ENCODE measurements at regions not wholly inside any gene's neighbourhood (a gene's known extent, or its start where the extent isn't known, plus 50 kb on each side); places are given as distances from the start of the nearest gene placed in this dataset.

DNA sequence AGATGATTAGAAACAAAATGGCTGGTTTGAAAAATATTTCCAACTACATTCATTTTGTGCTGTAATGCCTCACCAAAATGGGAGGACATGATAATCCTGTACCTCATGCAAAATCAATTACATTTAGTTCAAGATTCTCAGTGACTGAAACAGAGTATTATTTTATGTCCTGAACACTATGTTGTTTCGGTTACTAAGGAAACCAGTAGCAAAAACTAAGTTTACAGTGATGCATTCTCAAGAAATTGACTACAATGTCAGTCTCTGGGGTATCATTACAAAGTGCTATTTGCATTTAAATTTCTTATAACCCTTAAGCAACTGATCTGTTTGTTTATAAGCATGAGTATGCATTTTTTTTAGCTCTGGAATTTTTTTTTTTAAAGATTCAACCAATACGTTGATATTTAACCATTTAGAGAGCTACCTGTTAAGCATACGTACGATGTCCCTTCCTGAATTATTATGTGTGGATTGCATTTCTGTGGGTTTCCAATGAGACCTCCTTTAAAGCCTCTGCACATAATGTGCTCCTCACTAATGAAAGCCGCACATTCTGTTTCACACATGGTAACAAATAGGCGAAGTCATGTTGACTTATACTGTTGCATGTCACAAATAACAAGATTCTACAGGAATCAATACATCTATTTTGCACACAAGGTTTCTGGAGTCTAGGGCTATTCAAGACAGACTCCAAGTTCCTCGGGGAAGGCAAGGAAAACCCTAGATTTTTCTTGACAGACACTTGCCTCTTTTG, 1035.7 kb downstream of the ADGRL2 start:
- intact Hi-C loops (cut with DNase I): no loop called here
- ATAC-seq (ENCODE audit: poor library complexity) (no peak), DNase-seq (no peak)

DNA sequence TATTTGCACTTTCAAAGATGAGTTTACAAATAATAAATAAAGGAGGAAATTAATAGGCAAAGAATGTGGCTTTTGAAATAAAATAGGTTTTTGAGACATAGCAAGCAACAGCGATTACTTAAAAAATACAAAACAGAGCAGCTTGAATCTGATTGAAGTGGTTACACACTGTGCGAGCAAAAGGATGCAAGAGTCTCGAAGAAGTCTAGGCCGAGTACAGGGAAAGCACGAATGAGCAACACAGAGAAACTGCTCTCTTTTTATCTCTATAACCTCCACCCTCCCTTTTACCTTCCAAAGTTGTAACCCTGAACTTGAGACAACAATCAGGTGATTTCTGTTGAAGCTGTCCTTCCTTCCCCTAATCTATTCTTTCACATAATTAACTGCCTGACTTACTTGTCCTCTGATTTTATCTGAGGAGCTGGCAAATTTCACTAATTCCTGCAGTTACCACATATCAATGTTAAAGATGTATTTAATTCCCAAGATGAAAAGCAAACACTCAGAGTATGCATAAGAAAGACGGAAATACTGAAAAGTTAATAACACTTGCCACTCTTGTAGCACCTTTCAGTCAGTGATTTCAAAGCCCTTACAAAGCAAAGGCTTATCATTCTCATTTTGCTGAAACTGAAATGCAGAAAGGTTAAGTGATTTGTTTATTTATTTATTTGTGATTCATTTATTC, 1030.1 kb downstream of the ADGRL2 start:
- ATAC-seq (ENCODE audit: poor library complexity) (no peak), DNase-seq (no peak)
- intact Hi-C loops (cut with DNase I): no loop called here

DNA sequence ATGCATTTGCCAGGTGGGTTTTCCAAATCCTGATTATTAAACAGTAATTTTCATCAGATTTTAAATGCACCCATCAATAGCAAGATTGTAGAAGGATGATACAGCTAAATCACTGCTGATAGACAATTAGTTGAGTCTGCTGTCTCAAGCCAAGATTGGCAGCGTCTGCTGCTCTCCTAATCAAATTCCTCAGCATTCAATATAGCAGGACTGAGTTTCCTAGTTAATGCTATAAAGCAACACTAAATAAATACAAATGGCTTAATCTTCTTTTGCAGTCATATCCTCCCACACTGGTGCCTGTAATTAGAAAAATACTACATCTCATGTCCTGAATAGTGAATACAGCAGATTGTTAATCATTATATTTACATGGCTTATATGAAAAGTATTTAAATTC, 1028.8 kb downstream of the ADGRL2 start:
- intact Hi-C loops (cut with DNase I): no loop called here
- DNase-seq: no peak
- no peak for ATAC-seq (ENCODE audit: poor library complexity)

DNA sequence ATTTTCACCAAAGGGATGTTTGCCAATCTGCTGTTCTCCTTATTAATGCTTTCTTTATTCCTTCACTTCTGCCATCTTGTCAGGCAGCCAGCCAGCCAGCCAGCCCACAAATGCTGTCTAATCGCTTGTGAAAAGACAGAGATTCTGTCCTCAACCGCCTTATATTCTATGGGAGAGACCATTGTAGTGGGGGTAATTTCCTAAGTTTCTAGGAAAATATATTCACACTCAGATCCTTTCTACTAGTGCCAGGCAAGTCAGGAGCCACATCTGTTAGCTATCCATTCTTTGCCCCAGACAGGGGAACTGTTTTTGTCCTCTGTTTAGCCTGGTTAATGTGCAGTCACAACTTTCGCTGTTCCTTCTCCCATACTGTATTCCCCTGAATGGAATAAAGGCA, 1023.1 kb downstream of the ADGRL2 start:
- DNase-seq: no peak
- intact Hi-C loops (cut with DNase I): no loop called here
- no peak for ATAC-seq (ENCODE audit: poor library complexity)

DNA sequence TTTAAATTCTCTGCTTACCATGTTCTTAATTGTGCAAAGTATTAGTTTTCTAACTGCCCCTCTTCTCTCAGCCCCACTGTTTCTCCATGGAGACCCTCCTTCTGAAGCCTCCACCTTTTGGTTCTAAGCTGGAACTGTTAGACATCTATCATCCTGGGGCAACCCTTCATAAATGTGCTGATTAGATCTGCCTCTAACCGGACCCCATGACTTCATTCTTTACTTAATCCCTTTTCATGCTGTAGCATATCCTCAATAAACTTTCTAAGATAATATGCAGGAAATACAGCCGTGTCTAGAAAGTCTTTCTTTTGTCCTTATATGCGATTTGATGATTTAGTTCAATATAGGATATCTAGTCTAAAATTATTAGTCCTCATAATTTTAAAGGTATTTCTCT, 1020.1 kb downstream of the ADGRL2 start:
- intact Hi-C loops (cut with DNase I): no loop called here
- no peak for ATAC-seq (ENCODE audit: poor library complexity)
- no peak for DNase-seq

DNA sequence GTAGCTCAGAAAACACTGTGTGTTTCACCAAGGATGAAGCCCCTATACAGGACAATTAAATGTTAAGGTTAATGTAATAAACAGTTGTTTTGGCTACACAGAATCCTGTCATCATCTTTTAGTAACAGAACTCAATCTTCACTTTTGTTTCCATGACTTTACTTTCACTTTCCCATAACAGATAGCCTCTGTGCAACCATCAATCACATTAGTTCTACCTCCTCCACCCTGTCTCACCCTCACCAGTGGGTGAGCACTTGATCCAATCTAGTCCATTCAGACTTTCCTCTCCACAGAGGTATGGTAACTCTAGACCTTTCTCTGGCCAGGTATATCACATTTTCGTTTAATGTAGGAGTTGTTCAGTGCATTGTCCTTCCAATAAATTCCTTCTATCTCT, 1018.5 kb downstream of the ADGRL2 start:
- no peak for ATAC-seq (ENCODE audit: poor library complexity)
- no peak for DNase-seq
- intact Hi-C loops (cut with DNase I): no loop called here

DNA sequence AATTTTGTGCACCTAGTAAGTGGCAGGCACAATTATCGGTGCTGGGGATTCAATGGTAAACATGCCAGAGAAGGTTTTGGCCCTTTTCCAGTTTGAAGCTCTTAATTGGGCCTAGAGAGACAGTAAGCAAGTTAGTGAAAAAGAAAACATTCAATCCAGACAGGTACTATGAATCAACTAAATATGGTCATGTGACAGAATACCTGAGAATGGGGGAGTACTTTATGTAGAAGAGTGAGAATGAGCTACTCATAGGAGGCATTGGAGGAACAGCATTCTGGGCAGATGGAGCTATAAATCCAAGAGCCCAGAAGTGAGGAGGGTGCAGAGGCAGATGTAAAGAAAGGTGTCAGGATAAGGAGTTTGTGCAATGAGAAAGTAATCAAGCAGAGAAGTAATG, 1017.9 kb downstream of the ADGRL2 start:
- DNase-seq: no peak
- no peak for ATAC-seq (ENCODE audit: poor library complexity)
- intact Hi-C loops (cut with DNase I): no loop called here

DNA sequence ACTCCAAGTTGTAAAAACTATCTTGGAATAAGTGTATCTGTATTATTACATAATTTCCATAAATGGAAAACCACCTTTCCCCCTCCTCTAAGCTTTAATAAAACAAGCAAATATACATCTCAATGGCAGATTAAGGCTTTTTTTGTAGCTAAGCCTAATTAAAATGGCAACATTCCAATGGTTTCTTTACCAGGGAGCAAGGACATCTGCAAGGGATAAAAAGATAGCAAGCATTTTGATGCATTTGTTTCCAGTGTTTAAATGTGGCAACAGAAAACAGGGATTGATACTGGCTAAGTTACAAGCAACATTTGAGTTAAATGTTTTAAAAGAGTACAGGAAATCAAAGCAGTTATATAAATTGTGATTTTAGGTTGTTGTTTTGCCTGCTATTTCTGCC, 1012.7 kb downstream of the ADGRL2 start:
- intact Hi-C loops (cut with DNase I): no loop called here

DNA sequence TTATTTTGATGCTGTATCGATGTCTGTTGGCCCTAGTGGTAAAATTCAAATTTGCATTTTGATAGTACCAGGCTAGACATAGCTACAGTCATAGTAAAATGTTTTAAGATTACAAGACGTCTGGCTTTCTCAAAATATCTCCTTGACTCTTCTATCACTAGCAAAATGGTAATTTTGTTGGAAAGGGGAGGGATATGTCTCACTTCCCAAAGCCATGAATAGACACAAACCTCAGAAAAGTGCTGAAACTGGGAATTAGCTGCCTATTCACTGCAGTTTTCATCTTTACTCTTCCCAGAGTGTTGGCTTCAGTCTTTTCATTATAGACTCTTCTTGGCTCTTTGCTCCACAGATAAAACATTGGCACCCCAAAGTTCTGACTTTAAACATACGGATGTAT, 1009.9 kb downstream of the ADGRL2 start:
- no peak for ATAC-seq (ENCODE audit: poor library complexity)
- intact Hi-C loops (cut with DNase I): no loop called here
- DNase-seq: no peak

More for the DNA sequence above, 1012.7 kb downstream of the ADGRL2 start:
- DNase-seq: no peak
- no peak for ATAC-seq (ENCODE audit: poor library complexity)

DNA sequence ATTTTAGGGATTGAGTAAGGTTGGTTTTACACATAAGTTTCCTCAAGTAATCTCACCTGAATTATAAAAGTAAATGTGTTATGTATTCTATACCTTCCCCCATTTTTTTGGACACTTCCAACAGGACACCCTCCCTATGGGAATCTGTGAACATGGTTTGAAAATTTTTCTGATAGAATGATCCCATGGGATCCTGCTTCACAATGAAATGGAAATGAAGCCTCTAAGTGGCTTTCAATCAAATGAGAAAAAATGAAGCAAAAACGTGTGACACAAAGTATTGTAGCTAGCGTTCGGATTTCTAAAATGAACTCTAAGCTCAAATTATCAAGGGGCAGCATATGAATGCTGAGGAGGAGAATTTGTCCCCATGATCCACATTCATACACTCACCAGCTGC, 1006.8 kb downstream of the ADGRL2 start:
- no peak for ATAC-seq (ENCODE audit: poor library complexity)
- no peak for DNase-seq
- intact Hi-C loops (cut with DNase I): no loop called here

DNA sequence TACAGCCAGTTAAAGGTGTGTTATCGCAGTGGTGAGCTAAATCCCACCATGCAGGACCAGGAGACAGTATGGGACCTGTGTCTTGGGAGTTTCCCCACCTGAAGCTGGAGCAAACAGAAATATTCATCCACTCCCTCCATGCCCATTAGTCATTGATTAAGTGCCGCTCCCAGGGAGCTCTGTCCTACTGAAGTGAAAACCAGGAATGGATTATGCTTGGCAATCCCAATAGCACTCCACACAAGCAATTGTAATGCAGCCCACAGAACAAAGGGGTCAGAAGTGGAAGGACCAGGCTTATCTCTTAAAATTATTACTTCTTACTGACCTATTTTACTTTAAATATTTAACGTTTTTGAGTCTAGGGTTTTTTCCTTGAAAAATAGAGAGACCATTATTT, 1005.4 kb downstream of the ADGRL2 start:
- DNase-seq (no peak), ATAC-seq (ENCODE audit: poor library complexity) (no peak)

DNA sequence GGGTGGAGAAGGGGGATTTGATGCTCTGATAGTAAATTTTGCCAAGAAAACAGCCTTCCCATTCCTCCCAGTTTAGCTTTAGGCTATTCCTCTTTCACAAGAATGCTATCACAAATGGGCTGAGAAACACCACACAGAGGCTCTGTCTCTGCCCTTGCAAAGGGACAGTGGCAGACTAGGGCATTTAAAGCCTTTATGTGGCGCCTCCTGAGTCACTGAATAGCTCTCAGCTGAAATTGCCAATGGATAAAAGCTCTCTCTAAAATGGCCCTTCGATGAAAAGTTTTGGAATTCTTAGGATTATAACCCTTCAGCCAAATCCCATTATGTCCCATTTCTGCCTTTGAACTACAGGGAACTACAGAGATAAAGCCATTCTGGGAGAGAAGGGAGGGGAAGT, 1000.4 kb downstream of the ADGRL2 start:
- intact Hi-C loops (cut with DNase I): no loop called here
- no peak for DNase-seq
- ATAC-seq (ENCODE audit: poor library complexity): no peak

More for the DNA sequence above, 1005.4 kb downstream of the ADGRL2 start:
- intact Hi-C loops (cut with DNase I): no loop called here

DNA sequence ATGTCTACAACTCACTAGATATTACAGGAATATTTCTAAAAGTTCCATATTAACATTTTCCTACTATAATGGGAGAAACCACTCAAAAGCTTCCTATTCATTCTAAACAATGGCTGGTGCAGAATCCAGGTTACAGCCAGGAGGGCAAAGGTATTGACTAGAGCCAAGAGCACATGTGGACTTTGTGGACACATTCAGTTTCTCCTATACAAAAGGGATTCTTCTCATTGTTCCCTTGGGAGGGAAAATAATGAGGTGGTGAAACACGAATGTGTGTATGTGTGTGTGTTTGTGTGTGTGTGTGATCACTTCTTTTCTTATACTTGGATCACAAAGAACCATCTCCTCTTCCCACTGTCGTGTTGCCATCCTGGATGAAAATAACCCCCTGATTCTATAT, 1000.0 kb downstream of the ADGRL2 start:
- ATAC-seq (ENCODE audit: poor library complexity) (no peak), DNase-seq (no peak)
- intact Hi-C loops (cut with DNase I): no loop called here

DNA sequence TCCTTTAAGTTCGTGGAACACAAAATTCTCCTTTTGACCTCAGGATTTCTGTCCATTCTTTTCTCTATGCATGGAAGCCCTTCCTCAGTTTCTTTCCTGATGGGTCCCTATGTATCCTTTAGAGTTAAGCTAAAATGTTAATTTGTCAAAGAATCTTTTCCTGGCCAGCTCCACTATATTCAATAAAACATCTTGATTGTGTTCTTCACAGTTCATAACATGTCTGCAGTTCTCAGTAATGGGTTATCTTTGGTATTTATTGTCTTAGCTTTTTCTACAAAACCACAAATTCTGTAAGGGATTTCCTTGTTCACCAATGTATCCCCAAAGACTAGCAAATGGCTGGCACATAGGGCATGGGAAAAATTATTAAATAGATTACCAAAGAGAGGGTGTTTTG, 998.5 kb downstream of the ADGRL2 start:
- DNase-seq (no peak), ATAC-seq (ENCODE audit: poor library complexity) (no peak)
- intact Hi-C loops (cut with DNase I): no loop called here

DNA sequence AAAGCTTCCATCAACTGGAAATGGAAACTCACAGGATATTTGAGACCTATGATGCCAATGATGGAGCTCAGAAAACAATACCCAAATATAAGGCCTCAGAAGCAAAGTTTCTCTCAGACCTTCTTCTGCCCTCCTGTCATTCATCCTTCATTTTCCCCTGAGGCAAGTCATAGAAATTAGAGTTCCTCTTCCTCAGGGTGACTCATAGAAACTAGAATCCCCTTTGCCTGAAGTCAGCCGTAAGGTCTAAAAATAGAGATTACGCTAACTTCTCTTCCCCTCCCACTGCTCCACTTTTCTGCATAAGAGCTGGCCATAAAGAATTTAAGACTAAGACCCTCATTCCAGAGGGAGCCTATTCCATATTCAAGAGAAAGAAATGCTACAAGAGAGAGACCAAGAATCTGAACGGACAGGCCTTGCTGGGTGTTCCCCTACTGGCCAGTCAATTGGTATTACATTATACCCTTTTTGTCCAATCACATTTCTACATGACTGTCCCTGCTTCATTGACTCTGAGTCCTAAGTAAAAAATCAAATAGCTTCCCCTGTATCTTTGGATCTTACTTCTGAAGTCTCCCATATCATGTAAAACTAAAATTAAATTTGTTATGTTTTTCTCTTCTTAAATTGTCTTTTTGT, 994.9 kb downstream of the ADGRL2 start:
- ATAC-seq (ENCODE audit: poor library complexity) (no peak), DNase-seq (no peak)
- intact Hi-C loops (cut with DNase I): no loop called here

DNA sequence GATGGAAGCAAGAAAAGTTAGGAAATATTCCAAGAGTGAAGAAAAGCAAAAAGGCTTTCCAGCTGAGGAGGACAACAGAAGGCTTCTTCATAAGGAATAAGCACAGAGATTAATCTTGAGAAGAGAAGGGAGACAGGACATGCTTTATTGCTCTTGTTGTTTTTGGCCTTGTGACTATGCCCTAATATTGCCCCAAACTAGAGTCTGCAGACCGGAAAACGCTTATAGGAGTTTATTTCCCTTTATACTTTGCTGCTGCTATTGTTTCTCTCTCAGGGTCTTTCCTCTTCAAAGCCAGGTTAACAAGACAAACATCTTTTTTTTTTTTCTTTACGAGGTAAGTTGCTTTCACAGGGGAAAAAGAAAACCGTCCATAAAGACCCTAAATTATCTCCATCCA, 991.4 kb downstream of the ADGRL2 start:
- intact Hi-C loops (cut with DNase I): no loop called here
- no peak for ATAC-seq (ENCODE audit: poor library complexity)
- no peak for DNase-seq

DNA sequence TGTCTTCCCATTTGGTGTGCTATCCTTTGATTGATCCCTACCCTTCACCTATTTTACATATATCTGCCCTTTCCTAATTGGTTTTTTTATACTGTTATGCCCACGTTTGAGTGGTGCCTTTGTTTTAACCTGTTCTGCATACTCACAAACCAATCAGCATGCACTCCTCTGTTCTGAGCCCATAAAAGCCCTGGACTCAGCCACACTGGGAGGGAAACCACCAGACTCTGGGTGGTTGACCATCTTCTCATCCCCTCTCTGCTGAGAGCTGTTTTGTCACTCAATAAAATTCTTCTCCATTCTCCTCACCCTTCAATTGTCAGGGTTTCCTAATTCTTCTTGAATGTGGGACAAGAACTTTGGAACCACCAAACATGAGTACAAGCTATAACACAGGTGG, 989.8 kb downstream of the ADGRL2 start:
- ATAC-seq (ENCODE audit: poor library complexity): no peak
- intact Hi-C loops (cut with DNase I): no loop called here
- DNase-seq: no peak

DNA sequence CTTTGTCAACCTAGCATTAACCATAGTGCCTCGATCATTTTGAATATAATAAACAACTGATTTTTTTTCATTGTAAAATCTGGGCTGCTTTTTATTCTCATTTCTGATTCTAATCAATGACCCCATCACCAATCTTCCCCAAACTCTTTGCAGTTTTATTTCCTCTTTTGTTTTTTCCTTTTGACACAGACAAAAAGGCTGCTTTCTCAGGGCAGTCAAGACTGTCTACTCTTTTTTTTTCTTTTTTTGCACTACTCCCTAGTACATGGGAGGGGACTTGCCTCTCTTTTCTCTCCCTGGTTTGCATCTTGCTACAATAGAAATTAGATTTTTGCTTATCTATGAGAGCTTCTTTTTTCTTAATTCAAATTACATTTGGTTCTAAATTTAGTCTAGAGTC, 987.9 kb downstream of the ADGRL2 start:
- intact Hi-C loops (cut with DNase I): no loop called here
- no peak for ATAC-seq (ENCODE audit: poor library complexity)
- no peak for DNase-seq

DNA sequence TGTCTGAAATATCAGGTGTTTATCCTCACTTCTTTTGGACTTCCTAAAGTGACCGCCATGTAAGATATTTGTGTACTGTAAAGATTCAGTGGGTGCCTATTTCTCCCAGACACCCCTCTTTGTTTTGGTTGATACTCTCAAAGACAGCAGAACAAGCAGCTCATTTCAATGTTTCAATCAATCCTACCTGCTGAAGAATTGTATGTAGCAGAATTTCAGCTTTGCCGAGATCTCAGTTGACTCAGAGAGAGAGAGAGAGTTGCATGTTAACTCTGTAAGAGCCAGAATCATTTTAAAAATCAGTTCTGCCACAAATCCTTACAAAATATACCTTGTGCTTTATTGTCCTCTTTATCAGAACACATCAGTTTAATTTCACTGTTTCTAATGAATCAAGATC, 987.3 kb downstream of the ADGRL2 start:
- ATAC-seq (ENCODE audit: poor library complexity): no peak
- intact Hi-C loops (cut with DNase I): no loop called here
- no peak for DNase-seq

DNA sequence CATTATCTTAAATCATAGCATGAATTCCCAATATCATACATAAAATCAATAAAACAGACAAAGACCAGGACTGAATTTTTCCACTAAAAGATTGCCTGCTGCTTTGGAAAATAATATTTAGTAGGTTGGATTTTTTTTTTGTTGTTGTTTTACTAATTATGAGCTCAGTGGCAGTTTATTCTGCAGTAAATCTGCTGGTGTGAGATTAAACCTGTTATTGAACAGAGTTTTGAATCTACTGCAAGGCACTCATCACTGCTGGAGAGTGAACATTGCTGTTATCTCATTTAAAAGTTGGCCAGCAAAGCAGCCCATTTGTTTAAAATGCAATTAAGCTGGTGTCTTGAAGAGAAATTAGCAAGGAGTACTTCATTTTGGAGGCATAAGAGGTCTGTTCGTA, 986.1 kb downstream of the ADGRL2 start:
- ATAC-seq (ENCODE audit: poor library complexity) (no peak), DNase-seq (no peak)
- intact Hi-C loops (cut with DNase I): no loop called here
